Esophagus muscularis mucosa (tissue), 4 donors: ENCODE measurements at regions not wholly inside any gene's neighbourhood (a gene's known extent, or its start where the extent isn't known, plus 50 kb on each side); places are given as distances from the start of the nearest gene placed in this dataset.
"Not testable (repeated sequence)": the region's sequence is repeated elsewhere in the genome, so short reads cannot be mapped to it uniquely, and the experiment has no call there.

ENCODE experiments used
- DNase-seq: peaks from one replicate; pipeline ENCODE4 v3.0.0-alpha.2; 2017; ENCODE audit errors: extremely low spot score
- H3K27ac ChIP-seq, 4 donors: fragments of 200-600 bp; sonication (generic); replicated peaks in 1 of 4; 1 replicate in 3 of 4; 2 replicates in 1 of 4; pipeline ENCODE4 v1.5.1; 2016 to 2019; ENCODE audit warnings: mild to moderate bottlenecking in 1 of 4
- H3K27me3 ChIP-seq, 4 donors: fragments of 200-600 bp; sonication (generic); one replicate each; pipeline versions ENCODE4 v1.5.1 to v1.6.0; 2016 to 2019
- H3K36me3 ChIP-seq, 4 donors: fragments of 200-600 bp; sonication (generic); one replicate each; pipeline ENCODE4 v1.5.1; 2016 to 2019
- H3K4me1 ChIP-seq, 4 donors: fragments of 200-600 bp; sonication (generic); one replicate each; pipeline ENCODE4 v1.5.1; 2016 to 2019
- H3K4me3 ChIP-seq, 4 donors: fragments of 200-600 bp; sonication (generic); 1 replicate in 2 of 4; 2 replicates in 2 of 4; pipeline ENCODE4 v1.5.1; 2016 to 2019; ENCODE audit warnings: mild to moderate bottlenecking in 4 of 4, moderate library complexity in 1 of 4
- H3K9me3 ChIP-seq, 4 donors: fragments of 200-600 bp; sonication (generic); 1 replicate in 3 of 4; 2 replicates in 1 of 4; pipeline ENCODE4 v1.5.1; 2016 to 2019
- EP300 ChIP-seq: sonication (generic); formaldehyde crosslinking; IDR thresholded peaks from one replicate; pipeline ENCODE4 v1.6.1; 2017; ENCODE audit warnings: antibody characterized with exemption
- POLR2A ChIP-seq: fragments of 450-650 bp; IDR thresholded peaks from one replicate; pipeline ENCODE4 v1.6.1; 2017; ENCODE audit warnings: antibody characterized with exemption, moderate library complexity, mild to moderate bottlenecking, low read depth
- POLR2AphosphoS5 ChIP-seq, 2 donors: sonication (generic); formaldehyde crosslinking; IDR thresholded peaks; one replicate each; pipeline ENCODE4 v1.6.1; 2017; ENCODE audit warnings: antibody characterized with exemption in 2 of 2
- WGBS: methylation state at CpG from one replicate; pipeline ENCODE4 v1.1.5; 2018; 5-methylcytosine and 5-hydroxymethylcytosine counted together
- intact Hi-C: fragments of 100-400 bp; cut with DNase I; formaldehyde crosslinking; loops from one replicate; pipeline ENCODE4 v1.15.1; 2023
- TF ChIP-seq, protein P1 (sequence below), 3 experiments: fragments of 200-600 bp in 2 of 3; fragments of 450-650 bp in 1 of 3; sonication (generic) in 2 of 3; IDR thresholded peaks; one replicate each; pipeline ENCODE4 v1.5.1; 2017 to 2019; ENCODE audit warnings: antibody characterized with exemption in 3 of 3, mild to moderate bottlenecking in 2 of 3, moderate library complexity in 1 of 3

DNA sequence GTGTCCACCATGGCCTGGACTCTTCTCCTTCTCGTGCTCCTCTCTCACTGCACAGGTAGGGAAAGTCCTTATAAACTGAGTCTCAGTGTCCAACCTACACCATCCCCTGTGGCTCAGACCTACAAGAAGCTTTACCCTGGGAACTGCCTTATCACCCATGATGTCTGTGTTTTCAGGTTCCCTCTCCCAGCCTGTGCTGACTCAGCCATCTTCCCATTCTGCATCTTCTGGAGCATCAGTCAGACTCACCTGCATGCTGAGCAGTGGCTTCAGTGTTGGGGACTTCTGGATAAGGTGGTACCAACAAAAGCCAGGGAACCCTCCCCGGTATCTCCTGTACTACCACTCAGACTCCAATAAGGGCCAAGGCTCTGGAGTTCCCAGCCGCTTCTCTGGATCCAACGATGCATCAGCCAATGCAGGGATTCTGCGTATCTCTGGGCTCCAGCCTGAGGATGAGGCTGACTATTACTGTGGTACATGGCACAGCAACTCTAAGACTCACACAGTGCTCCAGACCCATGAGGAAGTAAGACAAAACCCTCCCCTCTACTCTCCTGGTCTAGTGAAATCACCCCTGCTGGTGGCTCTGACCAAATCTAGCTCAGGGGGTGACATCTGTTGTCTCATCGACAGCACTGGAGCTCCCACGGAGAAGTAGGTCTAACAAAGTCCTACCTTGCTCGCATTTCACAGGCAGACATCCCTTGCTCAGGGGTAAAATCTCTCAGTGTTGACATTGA lies 74.3 kb downstream of the VPREB1 start:
- TF ChIP-seq, protein P1, sequence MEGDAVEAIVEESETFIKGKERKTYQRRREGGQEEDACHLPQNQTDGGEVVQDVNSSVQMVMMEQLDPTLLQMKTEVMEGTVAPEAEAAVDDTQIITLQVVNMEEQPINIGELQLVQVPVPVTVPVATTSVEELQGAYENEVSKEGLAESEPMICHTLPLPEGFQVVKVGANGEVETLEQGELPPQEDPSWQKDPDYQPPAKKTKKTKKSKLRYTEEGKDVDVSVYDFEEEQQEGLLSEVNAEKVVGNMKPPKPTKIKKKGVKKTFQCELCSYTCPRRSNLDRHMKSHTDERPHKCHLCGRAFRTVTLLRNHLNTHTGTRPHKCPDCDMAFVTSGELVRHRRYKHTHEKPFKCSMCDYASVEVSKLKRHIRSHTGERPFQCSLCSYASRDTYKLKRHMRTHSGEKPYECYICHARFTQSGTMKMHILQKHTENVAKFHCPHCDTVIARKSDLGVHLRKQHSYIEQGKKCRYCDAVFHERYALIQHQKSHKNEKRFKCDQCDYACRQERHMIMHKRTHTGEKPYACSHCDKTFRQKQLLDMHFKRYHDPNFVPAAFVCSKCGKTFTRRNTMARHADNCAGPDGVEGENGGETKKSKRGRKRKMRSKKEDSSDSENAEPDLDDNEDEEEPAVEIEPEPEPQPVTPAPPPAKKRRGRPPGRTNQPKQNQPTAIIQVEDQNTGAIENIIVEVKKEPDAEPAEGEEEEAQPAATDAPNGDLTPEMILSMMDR (IDR thresholded peaks at IDR 0.05): no peak
- TF ChIP-seq POLR2A (no peak), POLR2AphosphoS5 (IDR thresholded peaks at IDR 0.05) (no peak), EP300 (no peak)

DNA sequence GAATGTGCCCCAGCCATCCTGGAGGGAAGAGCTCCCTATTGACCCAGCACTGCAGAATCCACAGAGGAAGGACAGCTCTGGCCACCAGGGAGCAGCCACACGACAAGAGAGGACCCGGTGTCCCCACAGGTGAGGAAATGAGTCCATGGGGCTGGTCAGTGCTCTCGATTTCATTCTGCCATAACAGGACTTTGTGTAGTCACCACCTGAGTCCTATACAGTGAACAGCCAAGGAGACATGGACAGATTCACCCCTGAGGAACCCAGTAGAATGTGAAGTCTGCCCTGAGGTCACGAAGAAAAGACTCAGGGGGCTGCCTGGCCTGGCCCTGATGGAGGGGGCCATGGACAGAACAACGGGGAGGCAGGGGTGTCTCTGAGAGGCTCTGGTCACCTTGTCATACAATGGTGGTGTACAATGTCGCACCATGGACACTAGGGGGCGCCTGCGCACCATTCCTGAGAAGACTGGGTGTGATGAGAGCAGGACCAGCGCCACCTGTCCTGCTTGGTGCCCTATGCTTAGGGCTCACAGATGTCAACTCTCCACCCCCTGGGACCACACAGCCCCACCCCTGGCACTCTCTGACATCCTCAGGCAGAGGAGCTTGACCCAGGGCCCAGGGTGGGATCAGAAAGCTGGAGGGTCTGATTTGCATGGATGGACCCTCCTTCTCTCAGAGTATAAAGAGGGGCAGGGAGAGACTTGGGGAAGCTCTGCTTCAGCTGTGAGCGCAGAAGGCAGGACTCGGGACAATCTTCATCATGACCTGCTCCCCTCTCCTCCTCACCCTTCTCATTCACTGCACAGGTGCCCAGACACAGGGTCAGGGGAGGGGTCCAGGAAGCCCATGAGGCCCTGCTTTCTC lies 77.4 kb downstream of the VPREB1 start:
- H3K36me3 ChIP-seq: peaks cover 10 to 38% (median 31%) of the 10 kb centered on the region in 4 donors
- H3K4me1 ChIP-seq, H3K9me3 ChIP-seq, H3K27ac ChIP-seq, H3K27me3 ChIP-seq, H3K4me3 ChIP-seq, intact Hi-C loops: not testable (repeated sequence)
- DNase-seq: peak; percentile 91
- WGBS: 27% methylated on average over 9 of the region's 11 CpGs
- TF ChIP-seq, protein P1 (IDR thresholded peaks at IDR 0.05): peak; percentile 44 to 77 (median 62)

More for the DNA sequence above, 74.3 kb downstream of the VPREB1 start:
- over 99% methylated on average over 8 of the region's 8 CpGs for WGBS
- intact Hi-C loops: no loop called here
- H3K27ac ChIP-seq: no peak overlapping the region
- H3K4me3 ChIP-seq: no peak overlapping the region
- H3K36me3 ChIP-seq: peaks cover 10 to 64% (median 52%) of the 10 kb centered on the region in 4 donors
- DNase-seq: peak; percentile 89
- H3K4me1 ChIP-seq: no peaks in the 10 kb centered on the region
- no peaks in the 10 kb centered on the region for H3K9me3 ChIP-seq
- H3K27me3 ChIP-seq: no peaks in the 10 kb centered on the region

DNA sequence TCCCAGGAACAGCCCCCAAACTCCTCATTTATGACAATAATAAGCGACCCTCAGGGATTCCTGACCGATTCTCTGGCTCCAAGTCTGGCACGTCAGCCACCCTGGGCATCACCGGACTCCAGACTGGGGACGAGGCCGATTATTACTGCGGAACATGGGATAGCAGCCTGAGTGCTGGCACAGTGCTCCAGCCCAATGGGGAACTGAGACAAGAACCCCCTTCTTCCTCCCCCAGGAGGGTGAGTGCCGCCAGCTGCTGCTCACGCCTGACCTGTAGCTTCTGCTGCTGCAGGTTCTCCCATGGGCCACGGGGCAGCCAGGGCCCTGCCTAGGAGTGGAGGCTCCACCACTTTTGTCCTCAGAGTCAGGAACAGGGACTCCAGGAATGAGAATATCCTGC lies 78.2 kb downstream of the VPREB1 start:
- 100% methylated on average over 2 of the region's 10 CpGs for WGBS
- no peaks in the 10 kb centered on the region for H3K4me1 ChIP-seq
- peaks cover 0 to 10% (median 0%) of the 10 kb centered on the region in 4 donors for H3K27me3 ChIP-seq
- intact Hi-C loops: no loop called here
- no peak overlapping the region for H3K27ac ChIP-seq
- peak; percentile 66 for DNase-seq
- H3K36me3 ChIP-seq: peaks cover 10 to 30% (median 27%) of the 10 kb centered on the region in 4 donors
- no peak overlapping the region for H3K4me3 ChIP-seq
- no peak for TF ChIP-seq EP300
- TF ChIP-seq POLR2A: no peak
- TF ChIP-seq POLR2AphosphoS5 (IDR thresholded peaks at IDR 0.05): no peak
- TF ChIP-seq, protein P1 (IDR thresholded peaks at IDR 0.05): no peak
- H3K9me3 ChIP-seq: no peaks in the 10 kb centered on the region

DNA sequence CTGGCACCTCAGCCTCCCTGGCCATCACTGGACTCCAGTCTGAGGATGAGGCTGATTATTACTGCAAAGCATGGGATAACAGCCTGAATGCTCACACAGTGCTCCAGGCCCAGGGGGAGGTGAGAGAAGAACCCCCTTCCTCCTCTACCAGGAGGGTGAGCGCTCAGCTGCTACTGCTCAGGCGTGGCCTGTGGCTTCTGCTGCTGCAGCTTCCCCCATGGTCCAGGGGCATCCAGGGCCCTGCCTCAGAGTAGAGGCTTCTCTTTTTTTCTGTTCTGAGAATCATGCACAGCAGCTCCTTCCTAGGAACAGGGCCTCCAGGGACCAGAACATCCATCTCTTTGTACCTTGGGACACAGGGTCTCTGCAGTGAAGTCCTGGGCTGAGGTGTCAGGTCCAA lies 83.1 kb downstream of the VPREB1 start:
- Histone ChIP-seq H3K9me3 (no peaks in the 10 kb centered on the region), H3K4me1 (no peaks in the 10 kb centered on the region), H3K4me3 (no peak overlapping the region), H3K27ac (no peak overlapping the region), H3K36me3 (no peaks in the 10 kb centered on the region), H3K27me3 (peaks cover 0 to 59% (median 17%) of the 10 kb centered on the region in 4 donors)
- DNase-seq: peak; percentile 19
- TF ChIP-seq POLR2A: no peak
- WGBS: 50% methylated on average over 2 of the region's 2 CpGs
- intact Hi-C loops: no loop called here

DNA sequence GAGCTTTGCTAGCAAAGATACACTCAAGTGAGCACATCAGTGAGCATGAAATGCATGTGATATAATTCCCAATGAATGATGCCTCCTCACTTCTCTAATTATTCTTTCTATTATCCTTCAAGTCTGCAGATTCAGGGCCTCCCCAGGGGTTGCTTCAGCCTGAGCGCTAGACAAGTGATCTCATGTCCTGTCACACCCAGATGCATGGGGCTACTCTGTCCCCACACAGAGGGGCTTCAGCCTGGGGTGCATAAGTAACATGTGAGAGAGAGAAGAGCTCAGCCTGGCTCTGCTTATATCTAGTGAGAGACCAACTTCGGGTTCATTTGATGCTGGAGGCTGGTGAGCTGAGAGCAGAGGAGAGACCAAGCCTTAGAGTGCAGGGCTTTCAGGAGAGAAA lies 85.2 kb downstream of the VPREB1 start:
- no peaks in the 10 kb centered on the region for H3K36me3 ChIP-seq
- H3K9me3 ChIP-seq: no peaks in the 10 kb centered on the region
- DNase-seq: peak; percentile 42
- H3K4me1 ChIP-seq: no peaks in the 10 kb centered on the region
- intact Hi-C loops: no loop called here
- H3K4me3 ChIP-seq: no peak overlapping the region
- WGBS: 64% methylated on average over 2 of the region's 2 CpGs
- no peak overlapping the region for H3K27ac ChIP-seq
- TF ChIP-seq, protein P1 (IDR thresholded peaks at IDR 0.05): no peak
- TF ChIP-seq POLR2AphosphoS5 (IDR thresholded peaks at IDR 0.05): no peak
- TF ChIP-seq EP300: no peak
- no peak for TF ChIP-seq POLR2A
- H3K27me3 ChIP-seq: peaks cover 0 to 66% (median 17%) of the 10 kb centered on the region in 4 donors

DNA sequence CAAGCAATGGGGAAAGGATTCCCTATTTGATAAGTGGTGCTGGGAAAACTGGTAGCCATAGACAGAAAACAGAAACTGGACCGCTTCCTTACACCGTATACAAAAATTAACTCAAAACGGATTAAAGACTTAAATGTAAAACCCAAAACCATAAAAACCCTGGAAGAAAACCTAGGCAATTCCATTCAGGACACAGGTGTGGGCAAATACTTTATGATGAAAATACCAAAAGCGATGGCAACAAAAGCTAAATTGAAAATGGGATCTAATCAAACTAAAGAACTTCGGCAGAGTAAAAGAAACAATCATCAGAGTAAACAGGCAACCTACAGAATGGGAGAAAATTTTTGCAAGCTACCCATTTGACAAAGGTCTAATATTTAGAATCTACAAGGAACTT lies 91.1 kb downstream of the VPREB1 start:
- H3K27me3 ChIP-seq: peaks cover 0 to 41% (median 13%) of the 10 kb centered on the region in 4 donors
- 76% methylated on average over 5 of the region's 5 CpGs for WGBS
- H3K36me3 ChIP-seq, intact Hi-C loops, H3K9me3 ChIP-seq, H3K27ac ChIP-seq, H3K4me3 ChIP-seq, DNase-seq, H3K4me1 ChIP-seq: not testable (repeated sequence)

DNA sequence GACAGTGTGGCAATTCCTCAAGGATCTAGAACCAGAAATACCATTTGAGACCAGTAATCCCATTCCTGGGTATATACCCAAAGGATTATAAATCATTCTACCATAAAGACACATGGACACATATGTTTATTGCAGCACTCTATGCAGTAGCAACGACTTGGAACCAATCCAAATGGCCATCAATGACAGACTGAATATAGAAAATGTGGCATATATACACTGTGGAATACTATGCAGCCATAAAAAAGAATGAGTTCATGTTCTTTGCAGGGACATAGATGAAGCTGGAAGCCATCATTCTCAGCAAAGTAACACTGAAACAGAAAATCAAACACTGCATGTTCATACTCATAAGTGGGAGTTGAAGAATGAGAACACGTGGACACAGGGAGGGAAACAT lies 91.7 kb downstream of the VPREB1 start:
- WGBS: 32% methylated on average over 2 of the region's 2 CpGs
- H3K4me3 ChIP-seq, H3K9me3 ChIP-seq, intact Hi-C loops, H3K36me3 ChIP-seq, DNase-seq, H3K4me1 ChIP-seq, H3K27ac ChIP-seq: not testable (repeated sequence)
- H3K27me3 ChIP-seq: peaks cover 0 to 41% (median 9%) of the 10 kb centered on the region in 4 donors

DNA sequence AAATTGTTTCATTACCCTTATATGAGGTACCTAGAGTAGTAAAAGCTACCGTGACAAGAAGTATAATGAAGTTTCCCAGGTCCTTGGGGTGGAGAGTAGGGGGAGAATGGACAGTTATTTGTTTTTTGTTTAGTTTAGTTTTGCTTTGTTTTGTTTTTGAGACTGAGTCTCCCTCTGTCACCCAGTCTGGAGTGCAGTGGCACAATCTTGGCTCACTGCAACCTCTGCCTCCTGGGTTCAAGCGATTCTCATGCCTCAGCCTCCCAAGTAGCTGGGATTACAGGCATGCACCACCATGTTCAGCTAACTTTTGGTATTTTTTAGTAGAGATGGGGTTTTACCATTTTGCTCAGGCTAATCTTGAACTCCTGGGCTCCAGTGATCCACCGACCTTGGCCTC lies 94.2 kb downstream of the VPREB1 start:
- peaks cover 0 to 35% (median 0%) of the 10 kb centered on the region in 4 donors for H3K27me3 ChIP-seq
- H3K4me1 ChIP-seq, H3K4me3 ChIP-seq, H3K27ac ChIP-seq, H3K36me3 ChIP-seq, intact Hi-C loops, H3K9me3 ChIP-seq: not testable (repeated sequence)
- peak; percentile 31 for DNase-seq
- WGBS: 81% methylated on average over 3 of the region's 3 CpGs
